ENCODE measurements at regions not wholly inside any gene's neighbourhood (a gene's known extent, or its start where the extent isn't known, plus 50 kb on each side); places are given as distances from the start of the nearest gene placed in this dataset.

DNA sequence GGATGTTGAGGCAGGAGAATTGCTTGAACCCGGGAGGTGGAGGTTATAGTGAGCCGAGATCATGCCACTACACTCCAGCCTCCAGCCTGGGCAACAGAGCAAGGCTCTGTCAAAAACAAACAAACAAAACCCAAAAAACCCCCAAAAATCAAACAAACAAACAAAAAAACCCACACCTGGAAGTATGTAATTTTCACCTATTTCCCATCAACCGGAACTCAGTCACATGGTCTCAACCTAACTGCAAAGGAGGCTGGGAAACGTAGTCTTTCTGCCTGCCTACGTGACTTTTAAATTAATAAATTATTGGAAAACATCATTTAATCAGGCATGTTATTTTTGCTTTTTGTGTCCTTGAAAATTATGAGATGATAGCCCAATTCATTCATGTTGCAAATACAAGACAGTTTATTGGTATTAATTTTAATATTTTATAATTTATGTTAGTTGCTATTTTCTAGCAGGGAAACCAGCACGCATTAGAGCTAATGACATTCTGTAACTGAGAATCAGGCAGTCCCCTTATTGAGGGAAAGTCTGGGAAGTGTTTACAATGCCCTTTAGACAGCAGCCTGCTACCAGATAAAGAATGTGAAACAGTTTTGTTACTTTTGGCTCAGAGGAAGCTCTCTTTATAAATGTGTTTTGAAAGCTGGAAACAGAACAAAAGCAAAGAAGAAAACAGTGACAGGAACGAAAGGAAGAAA lies 110.3 kb downstream of the NXNL2 start:
- Mint-ChIP-seq H3K9me3 (no peaks in the 10 kb centered on the region), H3K36me3 (no peaks in the 10 kb centered on the region), H3K27ac (no peak overlapping the region), H3K27me3 (peaks cover 23% of the 10 kb centered on the region), H3K4me3 (no peak overlapping the region), H3K4me1 (ENCODE audit: low read depth) (no peaks in the 10 kb centered on the region)
- no peak for DNase-seq
- intact Hi-C loops (cut with micrococcal nuclease), result no loop called here
- POLR2A ChIA-PET, result no interaction called here
- CTCF ChIA-PET, result no interaction called here

DNA sequence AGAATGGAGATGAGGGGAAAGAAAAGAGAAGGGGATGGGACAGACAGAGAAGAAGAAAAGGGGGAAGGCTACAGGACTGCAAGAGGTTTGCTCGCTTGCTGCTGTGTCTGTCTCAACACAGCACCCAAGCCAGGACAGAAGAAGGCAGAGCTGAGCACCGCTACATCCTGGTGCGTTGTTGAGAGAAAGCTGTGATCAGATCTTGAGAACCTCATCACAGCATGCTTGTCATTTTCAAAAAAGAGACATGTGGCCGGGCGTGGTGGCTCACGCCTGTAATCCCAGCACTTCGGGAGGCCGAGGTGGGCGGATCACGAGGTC lies 110.9 kb downstream of the NXNL2 start:
- Mint-ChIP-seq H3K27me3 (peaks cover 23% of the 10 kb centered on the region), H3K36me3 (no peaks in the 10 kb centered on the region), H3K9me3 (no peaks in the 10 kb centered on the region), H3K4me1 (ENCODE audit: low read depth) (no peaks in the 10 kb centered on the region), H3K27ac (no peak overlapping the region), H3K4me3 (no peak overlapping the region)
- ChIA-PET CTCF (no interaction called here), POLR2A (no interaction called here)
- DNase-seq, result no peak
- intact Hi-C loops (cut with micrococcal nuclease), result no loop called here

DNA sequence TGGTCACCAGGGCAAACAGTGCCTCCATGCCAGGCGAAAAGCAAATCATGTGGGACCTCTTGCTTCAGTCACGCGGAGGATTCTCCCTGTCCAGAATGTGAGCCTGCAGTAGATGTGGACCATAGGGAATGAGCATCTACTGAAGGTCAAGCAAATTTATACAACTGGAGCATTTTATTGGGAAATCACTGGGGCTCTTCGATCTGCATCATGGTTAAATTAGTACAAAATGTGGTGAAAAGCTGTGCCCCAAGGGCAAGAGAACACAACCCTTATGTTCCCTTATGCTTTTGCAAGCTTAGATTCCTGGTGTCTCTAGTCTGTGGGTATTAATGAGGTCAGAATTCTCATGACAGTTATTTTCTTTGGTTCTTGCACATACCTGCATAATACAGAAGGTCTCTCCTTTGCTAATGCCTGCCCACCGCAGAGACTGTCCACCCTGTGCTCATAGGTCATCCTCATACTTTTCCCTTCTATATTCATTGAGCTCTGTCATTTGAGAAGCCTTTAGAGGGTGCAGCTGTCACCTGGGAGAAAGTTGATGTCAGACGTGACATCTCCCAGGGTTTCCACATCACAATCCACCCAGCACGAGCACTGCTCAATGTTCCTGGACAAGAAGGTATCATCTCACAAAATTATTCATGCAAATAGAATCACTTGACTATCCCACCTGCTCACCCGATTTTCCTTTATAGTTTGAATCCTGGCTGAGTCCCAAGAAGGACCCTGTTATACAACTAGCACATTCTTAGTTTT lies 111.7 kb downstream of the NXNL2 start:
- Mint-ChIP-seq H3K27me3 (peaks cover 18% of the 10 kb centered on the region), H3K36me3 (no peaks in the 10 kb centered on the region)

GRCh38 chr9:88651682-88652633 lies 117.0 kb downstream of the NXNL2 start:
- H3K4me3 Mint-ChIP-seq, result no peak overlapping the region
- ChIA-PET POLR2A (no interaction called here), CTCF (interaction anchor here (0.6 kb wide), 1 partner anchor 1326 kb away, joined by 3 read pairs; no protein-coding TSS in a partner anchor)
- H3K36me3 Mint-ChIP-seq, result no peaks in the 10 kb centered on the region
- H3K4me1 Mint-ChIP-seq (ENCODE audit: low read depth), result no peaks in the 10 kb centered on the region
- intact Hi-C loops (cut with micrococcal nuclease), result no loop called here
- peaks cover 16% of the 10 kb centered on the region for H3K27me3 Mint-ChIP-seq
- H3K27ac Mint-ChIP-seq, result no peak overlapping the region
- H3K9me3 Mint-ChIP-seq, result no peaks in the 10 kb centered on the region
- DNase-seq, result no peak

More for the DNA sequence above, 111.7 kb downstream of the NXNL2 start:
- Mint-ChIP-seq H3K9me3 (no peaks in the 10 kb centered on the region), H3K4me3 (no peak overlapping the region), H3K4me1 (ENCODE audit: low read depth) (no peaks in the 10 kb centered on the region), H3K27ac (no peak overlapping the region)
- POLR2A ChIA-PET, result no interaction called here
- CTCF ChIA-PET, result no interaction called here
- intact Hi-C loops (cut with micrococcal nuclease), result no loop called here
- no peak for DNase-seq

DNA sequence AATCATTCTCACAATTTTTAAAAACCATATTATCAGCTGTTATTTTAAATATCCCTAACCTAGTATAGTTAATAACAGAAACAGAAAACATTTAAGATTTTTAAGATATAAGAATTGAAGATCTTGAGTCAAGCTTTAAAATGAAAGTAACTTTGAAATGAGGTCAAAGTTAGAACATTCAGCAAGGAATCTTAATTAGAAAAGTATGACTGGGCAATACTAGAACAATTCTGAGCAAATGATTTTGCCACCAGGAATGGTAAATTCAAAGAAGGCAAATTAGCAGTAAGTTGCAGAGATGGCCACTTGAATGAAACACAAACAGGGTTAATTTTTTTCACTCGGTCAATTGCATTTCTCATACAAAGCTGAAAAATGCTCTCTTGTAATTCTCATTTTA lies 117.9 kb downstream of the NXNL2 start:
- DNase-seq, result no peak
- POLR2A ChIA-PET, result no interaction called here
- CTCF ChIA-PET, result interaction anchor here (0.6 kb wide), 1 partner anchor 1327 kb away, joined by 3 read pairs; no protein-coding TSS in a partner anchor
- no peak overlapping the region for H3K4me3 Mint-ChIP-seq
- H3K9me3 Mint-ChIP-seq, result no peaks in the 10 kb centered on the region
- H3K27me3 Mint-ChIP-seq, result peaks cover 14% of the 10 kb centered on the region
- no peak overlapping the region for H3K27ac Mint-ChIP-seq
- no peaks in the 10 kb centered on the region for H3K4me1 Mint-ChIP-seq (ENCODE audit: low read depth)
- no peaks in the 10 kb centered on the region for H3K36me3 Mint-ChIP-seq
- intact Hi-C loops (cut with micrococcal nuclease), result no loop called here

DNA sequence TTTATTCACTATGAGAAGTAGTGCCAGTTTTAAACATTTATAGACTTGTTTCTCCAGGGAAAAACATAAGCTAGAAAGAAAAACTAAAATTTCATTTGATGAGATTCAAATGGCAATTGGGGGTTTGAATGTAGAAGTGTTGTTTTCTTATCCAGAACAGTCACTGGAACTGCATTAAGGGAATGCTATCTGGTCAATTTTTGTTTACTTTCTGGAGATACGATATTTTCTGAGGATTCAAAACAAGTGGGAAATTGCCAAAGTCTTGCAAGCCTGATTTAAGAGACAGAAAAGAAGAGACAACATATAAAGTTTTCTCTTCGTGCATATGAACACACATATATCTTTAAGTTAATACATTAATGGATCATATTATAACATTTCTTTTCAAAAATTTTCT lies 118.4 kb downstream of the NXNL2 start:
- Mint-ChIP-seq H3K36me3 (no peaks in the 10 kb centered on the region), H3K27ac (no peak overlapping the region), H3K4me3 (no peak overlapping the region), H3K9me3 (no peaks in the 10 kb centered on the region), H3K4me1 (ENCODE audit: low read depth) (no peaks in the 10 kb centered on the region), H3K27me3 (peaks cover 14% of the 10 kb centered on the region)
- ChIA-PET POLR2A (no interaction called here), CTCF (no interaction called here)
- no peak for DNase-seq
- intact Hi-C loops (cut with micrococcal nuclease), result no loop called here

GRCh38 chr9:88653911-88654310 lies 118.9 kb downstream of the NXNL2 start:
- intact Hi-C loops (cut with micrococcal nuclease), result no loop called here
- no peaks in the 10 kb centered on the region for H3K36me3 Mint-ChIP-seq
- CTCF ChIA-PET, result no interaction called here

GRCh38 chr9:88657893-88658292 lies 122.9 kb downstream of the NXNL2 start:
- CTCF ChIA-PET, result no interaction called here
- no peaks in the 10 kb centered on the region for H3K36me3 Mint-ChIP-seq
- intact Hi-C loops (cut with micrococcal nuclease), result no loop called here
- no peak overlapping the region for H3K27ac Mint-ChIP-seq
- DNase-seq, result no peak
- H3K27me3 Mint-ChIP-seq, result peaks cover 6% of the 10 kb centered on the region
- POLR2A ChIA-PET, result no interaction called here
- no peak overlapping the region for H3K4me3 Mint-ChIP-seq
- no peaks in the 10 kb centered on the region for H3K4me1 Mint-ChIP-seq (ENCODE audit: low read depth)
- no peaks in the 10 kb centered on the region for H3K9me3 Mint-ChIP-seq

More at GRCh38 chr9:88653911-88654310, 118.9 kb downstream of the NXNL2 start:
- H3K27ac Mint-ChIP-seq, result no peak overlapping the region
- H3K27me3 Mint-ChIP-seq, result peaks cover 14% of the 10 kb centered on the region
- no peak overlapping the region for H3K4me3 Mint-ChIP-seq
- POLR2A ChIA-PET, result no interaction called here
- no peaks in the 10 kb centered on the region for H3K4me1 Mint-ChIP-seq (ENCODE audit: low read depth)
- no peaks in the 10 kb centered on the region for H3K9me3 Mint-ChIP-seq
- no peak for DNase-seq

GRCh38 chr9:88658311-88658822 lies 123.4 kb downstream of the NXNL2 start:
- no peaks in the 10 kb centered on the region for H3K9me3 Mint-ChIP-seq
- POLR2A ChIA-PET, result no interaction called here
- H3K4me3 Mint-ChIP-seq, result no peak overlapping the region
- CTCF ChIA-PET, result no interaction called here
- no peaks in the 10 kb centered on the region for H3K36me3 Mint-ChIP-seq
- DNase-seq, result no peak
- intact Hi-C loops (cut with micrococcal nuclease), result no loop called here
- H3K4me1 Mint-ChIP-seq (ENCODE audit: low read depth), result no peaks in the 10 kb centered on the region
- H3K27ac Mint-ChIP-seq, result no peak overlapping the region
- peaks cover 6% of the 10 kb centered on the region for H3K27me3 Mint-ChIP-seq

GRCh38 chr9:88659126-88659525 lies 124.1 kb downstream of the NXNL2 start:
- H3K27me3 Mint-ChIP-seq, result peaks cover 6% of the 10 kb centered on the region
- CTCF ChIA-PET, result interaction anchor here (2.1 kb wide), 1 partner anchor 342 kb away, joined by 6 read pairs; no protein-coding TSS in a partner anchor
- no peak overlapping the region for H3K27ac Mint-ChIP-seq
- H3K4me1 Mint-ChIP-seq (ENCODE audit: low read depth), result no peaks in the 10 kb centered on the region
- no peak for DNase-seq
- H3K36me3 Mint-ChIP-seq, result no peaks in the 10 kb centered on the region
- no peak overlapping the region for H3K4me3 Mint-ChIP-seq
- POLR2A ChIA-PET, result no interaction called here
- no peaks in the 10 kb centered on the region for H3K9me3 Mint-ChIP-seq
- intact Hi-C loops (cut with micrococcal nuclease), result no loop called here

DNA sequence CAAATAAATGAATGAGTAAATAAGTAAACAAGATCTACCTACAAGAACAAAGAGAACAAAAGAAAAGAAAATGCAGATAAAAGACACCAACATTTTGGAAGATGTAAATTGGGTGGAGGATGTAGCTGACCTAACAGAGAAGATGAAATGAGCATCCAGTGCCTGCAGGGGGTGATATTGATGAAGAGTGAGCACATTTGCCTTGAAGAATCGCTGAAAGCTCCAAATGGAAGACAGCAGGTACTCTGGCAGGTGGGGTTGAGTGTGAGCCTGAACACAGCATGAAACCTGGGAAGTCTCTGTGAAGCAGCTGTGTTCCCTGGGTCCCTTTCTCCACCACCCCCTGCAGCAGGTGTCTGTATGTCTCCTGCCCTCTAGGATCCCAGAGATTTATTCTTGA lies 125.6 kb downstream of the NXNL2 start:
- no peaks in the 10 kb centered on the region for H3K4me1 Mint-ChIP-seq (ENCODE audit: low read depth)
- no peak for DNase-seq
- H3K27me3 Mint-ChIP-seq, result peaks cover 3% of the 10 kb centered on the region
- intact Hi-C loops (cut with micrococcal nuclease), result loop anchor here (2.0 kb wide), 2 partner anchors 80 to 340 kb away; no protein-coding TSS in a partner anchor
- H3K27ac Mint-ChIP-seq, result no peak overlapping the region
- H3K4me3 Mint-ChIP-seq, result no peak overlapping the region
- H3K9me3 Mint-ChIP-seq, result no peaks in the 10 kb centered on the region
- no peaks in the 10 kb centered on the region for H3K36me3 Mint-ChIP-seq
- ChIA-PET POLR2A (no interaction called here), CTCF (interaction anchor here (2.1 kb wide), 1 partner anchor 341 kb away, joined by 6 read pairs; no protein-coding TSS in a partner anchor)

DNA sequence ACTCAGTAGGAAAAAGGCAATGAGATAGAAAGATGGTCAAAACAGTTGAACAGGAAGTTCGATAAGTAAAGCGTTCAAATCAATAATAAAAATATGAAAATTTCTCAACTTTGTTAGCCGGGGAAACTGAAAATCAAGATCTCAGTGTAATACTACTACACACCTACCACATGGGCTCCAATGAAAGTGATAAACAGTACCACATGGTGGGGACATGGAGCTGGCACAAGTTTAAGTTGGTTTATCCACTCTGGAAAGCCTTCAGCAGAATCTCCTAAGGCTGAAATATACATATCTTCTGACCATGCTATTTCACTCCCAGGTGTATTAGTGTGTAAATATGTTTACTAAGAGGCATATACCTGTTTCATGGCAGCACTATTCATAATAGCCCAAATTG lies 126.8 kb downstream of the NXNL2 start:
- Mint-ChIP-seq H3K4me1 (ENCODE audit: low read depth) (no peaks in the 10 kb centered on the region), H3K4me3 (no peak overlapping the region), H3K9me3 (no peaks in the 10 kb centered on the region), H3K27me3 (peaks cover 3% of the 10 kb centered on the region), H3K27ac (no peak overlapping the region), H3K36me3 (no peaks in the 10 kb centered on the region)
- POLR2A ChIA-PET, result no interaction called here
- intact Hi-C loops (cut with micrococcal nuclease), result loop anchor here (2.0 kb wide), 2 partner anchors 79 to 339 kb away; no protein-coding TSS in a partner anchor
- CTCF ChIA-PET, result no interaction called here
- DNase-seq, result no peak
